H9 (cell line): ENCODE measurements at regions not wholly inside any gene's neighbourhood (a gene's known extent, or its start where the extent isn't known, plus 50 kb on each side); places are given as distances from the start of the nearest gene placed in this dataset.

ENCODE experiments used
- DNase-seq: peaks from one replicate; pipeline ENCODE4 v3.0.0-alpha.2; 2017
- H2AFZ ChIP-seq: one replicate; pipeline ENCODE4 v1.6.1; 2013; ENCODE audit warnings: mild to moderate bottlenecking, low read length, control low read depth, moderate library complexity
- H2AK5ac ChIP-seq: 2 replicates; pipeline ENCODE4 v1.6.1; 2013; ENCODE audit warnings: low read length, control low read depth, mixed read lengths; ENCODE audit not compliant: insufficient read length
- H2BK120ac ChIP-seq: one replicate; pipeline ENCODE4 v1.6.1; 2013; ENCODE audit warnings: low read depth, mild to moderate bottlenecking, low read length, control low read depth, inconsistent platforms; ENCODE audit not compliant: poor library complexity, severe bottlenecking
- H2BK12ac ChIP-seq: 2 replicates; pipeline ENCODE4 v1.6.1; 2013; ENCODE audit warnings: low read length, control low read depth, mixed read lengths, low read depth; ENCODE audit not compliant: insufficient read length
- H2BK15ac ChIP-seq: 2 replicates; pipeline ENCODE4 v1.6.1; 2013; ENCODE audit warnings: low read depth, low read length, control low read depth
- H2BK20ac ChIP-seq: one replicate; pipeline ENCODE4 v1.6.1; 2013; ENCODE audit warnings: low read depth, mild to moderate bottlenecking, low read length, control low read depth, inconsistent platforms; ENCODE audit not compliant: poor library complexity, severe bottlenecking
- H2BK5ac ChIP-seq: 2 replicates; pipeline ENCODE4 v1.6.1; 2013; ENCODE audit warnings: low read length, control low read depth, mixed read lengths; ENCODE audit not compliant: insufficient read length
- H3K14ac ChIP-seq: 2 replicates; pipeline ENCODE4 v1.6.1; 2013; ENCODE audit warnings: low read length, control low read depth; ENCODE audit not compliant: insufficient read depth
- H3K18ac ChIP-seq: 2 replicates; pipeline ENCODE4 v1.6.1; 2013; ENCODE audit warnings: low read depth, mild to moderate bottlenecking, mixed read lengths, low read length, control low read depth; ENCODE audit not compliant: insufficient read length
- H3K23ac ChIP-seq: 2 replicates; pipeline ENCODE4 v1.6.1; 2013; ENCODE audit warnings: low read length, control low read depth, mixed read lengths, low read depth; ENCODE audit not compliant: insufficient read length
- H3K23me2 ChIP-seq: 2 replicates; pipeline ENCODE4 v1.6.1; 2013; ENCODE audit warnings: low read depth, mild to moderate bottlenecking, mixed read lengths, low read length, control low read depth; ENCODE audit not compliant: insufficient read length, poor library complexity, severe bottlenecking
- H3K27ac ChIP-seq: 2 replicates; pipeline ENCODE4 v1.5.1; 2013; ENCODE audit warnings: low read length, control low read depth, mixed read lengths, low read depth; ENCODE audit not compliant: insufficient read length
- H3K27me3 ChIP-seq: 2 replicates; pipeline ENCODE4 v1.6.1; 2013; ENCODE audit warnings: low read length, control low read depth, inconsistent platforms; ENCODE audit not compliant: insufficient read depth
- H3K4ac ChIP-seq: 2 replicates; pipeline ENCODE4 v1.6.1; 2013; ENCODE audit warnings: low read depth, mild to moderate bottlenecking, control low read depth, inconsistent platforms, low read length, moderate library complexity
- H3K4me1 ChIP-seq: 2 replicates; pipeline ENCODE4 v1.6.1; 2013; ENCODE audit warnings: low read length, control low read depth, inconsistent platforms; ENCODE audit not compliant: insufficient read depth
- H3K4me2 ChIP-seq: 2 replicates; pipeline ENCODE4 v1.6.1; 2013; ENCODE audit warnings: low read length, control low read depth, mixed read lengths; ENCODE audit not compliant: insufficient read length, insufficient read depth
- H3K56ac ChIP-seq: 2 replicates; pipeline ENCODE4 v1.6.1; 2013; ENCODE audit warnings: low read depth, mild to moderate bottlenecking, mixed read lengths, low read length, control low read depth; ENCODE audit not compliant: insufficient read length
- H3K79me1 ChIP-seq: 2 replicates; pipeline ENCODE4 v1.6.1; 2013; ENCODE audit warnings: low read depth, mild to moderate bottlenecking, moderate library complexity, low read length, control low read depth, inconsistent platforms; ENCODE audit not compliant: insufficient read depth, poor library complexity, severe bottlenecking
- H3K79me2 ChIP-seq: 2 replicates; pipeline ENCODE4 v1.6.1; 2013; ENCODE audit warnings: low read length, control low read depth, inconsistent platforms; ENCODE audit not compliant: insufficient read depth
- H3K9ac ChIP-seq: 2 replicates; pipeline ENCODE4 v1.6.1; 2013; ENCODE audit warnings: low read length, control low read depth, mixed read lengths; ENCODE audit not compliant: insufficient read length; ENCODE audit errors: extremely low read depth
- H3K9me3 ChIP-seq: one replicate; pipeline ENCODE4 v1.6.1; 2013; ENCODE audit warnings: low read depth, low read length, inconsistent platforms; ENCODE audit not compliant: control insufficient read depth
- H3T11ph ChIP-seq: one replicate; pipeline ENCODE4 v1.6.1; 2013; ENCODE audit warnings: mild to moderate bottlenecking, low read length, control low read depth, inconsistent platforms
- H4K20me1 ChIP-seq: one replicate; pipeline ENCODE4 v1.6.1; 2013; ENCODE audit not compliant: control insufficient read depth, insufficient read length, insufficient read depth
- H4K5ac ChIP-seq: 2 replicates; pipeline ENCODE4 v1.6.1; 2013; ENCODE audit warnings: low read depth, mild to moderate bottlenecking, mixed read lengths, low read length, control low read depth; ENCODE audit not compliant: insufficient read length
- H4K8ac ChIP-seq: replicated peaks from 2 replicates; pipeline ENCODE4 v1.6.1; 2013; ENCODE audit warnings: low read length, control low read depth, mixed read lengths, low read depth; ENCODE audit not compliant: insufficient read length
- H4K91ac ChIP-seq: 2 replicates; pipeline ENCODE4 v1.6.1; 2013; ENCODE audit warnings: low read depth, mild to moderate bottlenecking, moderate library complexity, mixed read lengths, low read length, control low read depth; ENCODE audit not compliant: insufficient read length
- H3K27ac Mint-ChIP-seq, 3 experiments: 2 replicates in 2 of 3; 3 replicates in 1 of 3; pipeline ENCODE4 v1.8.0; 2020 to 2021; ENCODE audit warnings: mixed read lengths in 3 of 3, mild to moderate bottlenecking in 1 of 3, moderate library complexity in 1 of 3
- H3K27me3 Mint-ChIP-seq: 2 replicates; pipeline ENCODE4 v1.8.0; 2021; ENCODE audit warnings: low read depth, mild to moderate bottlenecking, moderate library complexity, mixed read lengths
- H3K36me3 Mint-ChIP-seq, 3 experiments: 2 replicates in 2 of 3; 3 replicates in 1 of 3; pipeline ENCODE4 v1.8.0; 2020 to 2021; ENCODE audit warnings: low read depth in 3 of 3, mixed read lengths in 3 of 3; ENCODE audit not compliant: insufficient read depth in 1 of 3
- H3K4me1 Mint-ChIP-seq, 2 experiments: 2 replicates each; pipeline ENCODE4 v1.8.0; 2020; ENCODE audit warnings: mixed read lengths in 2 of 2
- H3K4me3 Mint-ChIP-seq, 2 experiments: 2 replicates in 1 of 2; 3 replicates in 1 of 2; pipeline ENCODE4 v1.8.0; 2020 to 2021; ENCODE audit warnings: mild to moderate bottlenecking in 2 of 2, mixed read lengths in 2 of 2, moderate library complexity in 1 of 2
- H3K9me3 Mint-ChIP-seq, 2 experiments: 2 replicates in 1 of 2; 3 replicates in 1 of 2; pipeline ENCODE4 v1.8.0; 2020; ENCODE audit warnings: mild to moderate bottlenecking in 2 of 2, mixed read lengths in 2 of 2, moderate library complexity in 1 of 2
- WGBS: extraction: QIAGEN DNeasy Blood & Tissue Kit; methylation state at CpG from one replicate; pipeline ENCODE4 v1.1.7; 2013; ENCODE audit warnings: missing lambda C conversion rate, low lambda C conversion rate, mixed read lengths; ENCODE audit not compliant: insufficient read length; ENCODE audit errors: extremely low coverage; 5-methylcytosine and 5-hydroxymethylcytosine counted together
- TF ChIP-seq, protein P1 (sequence below): fragments of 200-600 bp; sonication (generic); conservative IDR thresholded peaks from 3 replicates; pipeline ENCODE4 v1.8.0; 2021; ENCODE audit warnings: antibody characterized with exemption, mild to moderate bottlenecking

DNA sequence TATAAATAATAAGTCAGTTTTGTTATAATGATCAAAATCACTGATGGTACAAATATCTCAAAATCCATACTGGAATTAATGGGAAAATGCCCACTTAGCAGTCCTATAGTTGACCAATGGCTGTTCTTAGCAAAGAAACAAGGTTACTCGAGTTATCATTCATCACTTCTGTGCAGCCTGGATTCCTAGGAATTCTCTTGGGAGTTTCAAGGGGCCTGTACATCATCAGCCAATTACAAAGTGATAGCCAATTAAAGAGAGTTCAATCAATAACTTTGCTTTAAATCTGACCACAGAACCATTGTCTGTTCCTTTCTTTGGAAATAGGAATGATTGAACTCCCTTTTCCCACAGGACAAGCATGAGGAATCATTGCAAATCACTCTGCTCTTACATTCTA lies 205.5 kb downstream of the PCDH19 start:
- Mint-ChIP-seq H3K27me3 (no peaks in the 10 kb centered on the region), H3K9me3 (no peaks in the 10 kb centered on the region; a peak in 1 of 5 replicates), H3K4me3 (no peak overlapping the region), H3K4me1 (peaks cover 15 to 21% of the 10 kb centered on the region in 2 experiments), H3K36me3 (no peaks in the 10 kb centered on the region), H3K27ac (no peak overlapping the region)
- Histone ChIP-seq H2BK5ac (no peak overlapping the region), H4K5ac (no peak overlapping the region), H3K9ac (no peak overlapping the region), H3K23ac (no peak overlapping the region), H3K4ac (no peak overlapping the region), H3K27ac (no peak overlapping the region), H3K23me2 (no peaks in the 10 kb centered on the region), H3K79me2 (no peaks in the 10 kb centered on the region), H3K4me2 (no peak overlapping the region), H3K18ac (no peak overlapping the region), H2BK12ac (no peak overlapping the region), H3K79me1 (no peaks in the 10 kb centered on the region), H3K56ac (no peak overlapping the region), H2BK120ac (no peak overlapping the region), H3T11ph (no peak overlapping the region), H4K91ac (no peak overlapping the region), H2AK5ac (no peak overlapping the region), H4K20me1 (no peaks in the 10 kb centered on the region), H3K14ac (no peak overlapping the region), H2BK15ac (no peak overlapping the region), H2BK20ac (no peak overlapping the region), H3K27me3 (no peaks in the 10 kb centered on the region), H3K9me3 (no peaks in the 10 kb centered on the region), H3K4me1 (no peaks in the 10 kb centered on the region; the same call in 1 of the 2 replicates), H4K8ac (no peak overlapping the region), H2AFZ (no peak overlapping the region)
- DNase-seq = no peak
- TF ChIP-seq, protein P1, sequence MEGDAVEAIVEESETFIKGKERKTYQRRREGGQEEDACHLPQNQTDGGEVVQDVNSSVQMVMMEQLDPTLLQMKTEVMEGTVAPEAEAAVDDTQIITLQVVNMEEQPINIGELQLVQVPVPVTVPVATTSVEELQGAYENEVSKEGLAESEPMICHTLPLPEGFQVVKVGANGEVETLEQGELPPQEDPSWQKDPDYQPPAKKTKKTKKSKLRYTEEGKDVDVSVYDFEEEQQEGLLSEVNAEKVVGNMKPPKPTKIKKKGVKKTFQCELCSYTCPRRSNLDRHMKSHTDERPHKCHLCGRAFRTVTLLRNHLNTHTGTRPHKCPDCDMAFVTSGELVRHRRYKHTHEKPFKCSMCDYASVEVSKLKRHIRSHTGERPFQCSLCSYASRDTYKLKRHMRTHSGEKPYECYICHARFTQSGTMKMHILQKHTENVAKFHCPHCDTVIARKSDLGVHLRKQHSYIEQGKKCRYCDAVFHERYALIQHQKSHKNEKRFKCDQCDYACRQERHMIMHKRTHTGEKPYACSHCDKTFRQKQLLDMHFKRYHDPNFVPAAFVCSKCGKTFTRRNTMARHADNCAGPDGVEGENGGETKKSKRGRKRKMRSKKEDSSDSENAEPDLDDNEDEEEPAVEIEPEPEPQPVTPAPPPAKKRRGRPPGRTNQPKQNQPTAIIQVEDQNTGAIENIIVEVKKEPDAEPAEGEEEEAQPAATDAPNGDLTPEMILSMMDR = no peak
- no CpG with 5 or more reads among the region's 1 CpG for WGBS
